LoVo (cell line): ENCODE measurements at regions not wholly inside any gene's neighbourhood (a gene's known extent, or its start where the extent isn't known, plus 50 kb on each side); places are given as distances from the start of the nearest gene placed in this dataset.

ENCODE experiments used
- DNase-seq: peaks from one replicate; pipeline ENCODE4 v3.0.0-alpha.2; 2016; ENCODE audit warnings: low spot score

DNA sequence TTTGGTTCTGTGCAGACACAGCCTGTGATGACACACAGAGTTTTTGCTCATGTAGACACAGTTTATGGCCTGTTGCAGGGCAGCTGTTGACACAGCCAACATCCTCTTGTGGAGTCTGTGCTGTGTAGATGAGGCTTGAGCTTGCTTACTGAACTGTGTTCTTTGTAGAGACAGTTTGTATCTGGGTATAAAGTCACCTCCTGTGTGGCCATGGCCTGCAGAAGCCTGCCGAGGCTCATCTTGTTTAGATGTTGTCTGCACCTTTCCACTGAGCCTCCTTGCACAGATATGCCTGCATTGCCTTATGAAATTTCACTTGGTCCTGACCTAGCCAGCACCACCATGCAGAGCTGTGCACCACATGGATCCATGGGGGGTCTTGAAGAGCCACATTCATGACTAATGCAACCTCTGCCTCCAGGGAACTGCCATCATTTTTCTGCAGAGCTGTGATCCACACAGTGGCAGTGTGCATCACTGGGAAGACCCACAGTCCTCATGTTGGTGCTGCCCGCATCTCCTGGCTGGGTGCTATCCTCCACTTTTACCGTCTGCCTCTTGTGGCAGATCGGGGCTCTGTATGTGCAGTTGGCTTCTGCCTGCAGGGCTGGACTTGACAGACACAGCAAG, 198.0 kb upstream of the MAMLD1 start:
- DNase-seq: no peak

DNA sequence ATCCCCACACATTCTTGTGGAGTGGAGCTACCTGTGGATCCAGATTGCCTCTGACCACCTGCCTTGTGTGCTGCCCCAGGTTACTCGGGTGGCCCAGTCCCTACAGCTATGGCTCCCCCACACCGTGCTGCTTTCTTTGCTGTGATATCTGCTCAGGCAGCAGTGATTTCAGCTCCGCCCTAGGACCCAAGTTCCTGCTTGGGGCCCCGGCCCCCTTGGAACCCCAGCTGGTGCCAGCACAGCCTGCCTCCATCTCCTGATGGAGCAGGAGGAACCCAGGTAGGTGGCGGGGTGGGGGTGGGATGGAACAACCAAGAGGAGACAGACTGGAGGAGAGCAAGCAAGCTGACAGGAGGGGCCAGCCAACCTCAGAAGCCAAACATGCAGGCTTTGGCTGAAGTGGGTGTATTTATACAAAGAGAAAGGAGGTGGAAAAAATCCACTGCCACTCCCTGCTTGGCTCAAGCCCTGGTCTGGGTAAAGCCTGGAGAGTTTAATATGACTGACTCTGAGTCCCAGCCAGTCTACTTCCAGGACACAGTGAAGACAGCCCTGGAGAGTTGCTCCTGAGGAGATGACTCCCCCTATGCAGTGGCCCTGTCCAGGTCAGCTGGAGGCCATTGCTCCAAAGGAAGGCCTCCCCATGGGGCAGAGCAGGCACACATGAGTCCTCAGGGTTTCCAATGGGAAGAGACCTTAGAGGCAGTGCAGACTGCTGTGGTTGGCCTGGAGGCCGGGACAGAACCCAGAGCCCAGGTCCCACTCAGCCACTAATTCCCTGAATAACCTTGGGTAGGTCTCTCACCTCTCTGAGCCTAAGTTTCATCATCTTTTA, 197.1 kb upstream of the MAMLD1 start:
- no peak for DNase-seq

DNA sequence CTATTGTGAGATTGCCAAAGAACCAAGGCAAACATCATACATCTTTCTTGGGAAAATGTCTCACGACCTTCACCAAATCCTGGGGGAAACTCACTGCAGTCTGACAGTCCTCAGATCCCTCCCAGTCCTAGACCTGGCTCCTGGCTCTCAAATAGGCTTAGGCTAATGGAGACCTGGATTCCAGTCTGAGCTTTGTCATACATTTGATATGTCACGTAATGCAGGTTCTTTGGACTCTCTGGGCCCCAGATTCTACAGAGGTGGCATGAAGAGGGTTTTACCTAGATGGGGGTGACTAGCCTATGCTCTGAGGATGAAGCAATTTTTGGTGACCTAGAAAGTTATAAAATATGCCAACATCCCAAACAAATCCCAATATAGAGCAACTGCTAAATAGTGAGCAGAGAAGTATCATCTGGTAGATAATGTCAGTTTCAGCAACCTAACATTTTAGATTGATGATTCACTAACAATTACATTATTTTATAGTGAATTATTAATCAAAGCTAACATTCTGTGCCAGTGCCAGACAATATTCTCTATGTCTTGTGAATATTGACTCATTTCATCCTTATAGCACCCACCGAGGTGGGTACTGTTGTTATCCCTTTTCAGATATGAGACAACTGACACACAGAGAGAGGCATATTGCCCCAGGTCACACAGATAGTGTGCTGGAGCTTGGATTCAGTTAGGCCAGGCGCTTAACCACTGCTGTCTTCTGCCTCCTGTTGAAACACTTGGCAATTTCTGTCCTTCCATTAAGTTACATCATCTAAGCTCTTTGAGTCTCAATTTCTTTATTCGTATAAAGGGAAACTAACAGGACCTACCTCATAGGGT, 195.4 kb upstream of the MAMLD1 start:
- DNase-seq: no peak

DNA sequence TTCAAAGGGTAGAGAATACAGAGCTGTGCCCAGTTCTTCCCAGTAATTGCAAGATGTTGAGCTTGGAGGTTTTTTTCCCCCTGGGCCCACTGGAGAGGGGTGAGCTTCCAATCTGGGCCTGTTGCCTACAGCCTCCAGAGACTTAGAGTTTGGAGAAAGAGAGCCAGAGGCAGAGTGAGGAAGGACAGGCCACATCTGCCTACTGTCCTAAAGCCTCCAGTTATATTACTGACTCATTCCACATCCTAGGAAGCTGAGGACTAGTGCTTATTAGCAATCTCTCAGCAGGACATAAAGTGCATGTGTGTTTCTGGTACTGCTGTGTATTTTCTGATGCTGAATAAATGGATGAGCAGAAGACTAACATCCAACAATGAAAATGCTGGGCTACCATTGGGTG, 181.0 kb upstream of the MAMLD1 start:
- no peak for DNase-seq

DNA sequence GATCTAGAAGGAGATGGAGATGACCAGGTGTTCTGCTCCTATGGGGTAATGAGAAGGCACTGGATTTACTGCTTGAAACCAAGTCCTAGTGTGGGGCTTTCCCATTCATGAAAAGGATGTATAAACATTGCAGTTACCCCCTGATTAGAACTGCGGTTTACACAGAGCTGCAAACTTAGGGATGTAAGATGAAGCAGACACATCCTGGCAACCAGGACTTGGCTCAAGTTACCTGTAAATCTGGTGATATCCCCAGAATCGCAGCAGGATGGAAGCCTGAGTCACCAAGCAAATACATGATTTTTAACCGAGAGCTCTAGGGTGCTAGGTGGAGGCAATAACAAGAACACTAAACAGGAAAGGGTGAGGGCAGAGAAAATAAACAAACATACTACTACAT, 178.6 kb upstream of the MAMLD1 start:
- no peak for DNase-seq

DNA sequence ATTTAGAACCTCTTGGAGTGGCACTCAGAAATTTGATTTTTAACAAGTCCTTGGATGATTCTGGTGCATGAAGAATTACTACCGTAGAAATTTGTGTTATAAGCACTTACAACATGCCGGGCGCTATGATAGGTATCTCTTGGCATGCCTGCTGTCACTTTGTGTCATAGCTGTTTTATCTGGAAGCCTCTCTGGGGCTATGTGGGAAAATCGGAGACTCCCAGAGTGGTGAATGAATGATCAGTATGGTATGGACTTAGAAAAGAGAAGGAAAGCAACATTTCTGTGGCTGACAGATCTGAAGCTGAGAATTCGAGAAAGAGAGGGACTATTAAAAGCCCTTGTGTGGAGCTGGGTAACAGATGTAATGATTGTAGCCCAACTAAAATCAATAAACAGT, 177.4 kb upstream of the MAMLD1 start:
- no peak for DNase-seq

DNA sequence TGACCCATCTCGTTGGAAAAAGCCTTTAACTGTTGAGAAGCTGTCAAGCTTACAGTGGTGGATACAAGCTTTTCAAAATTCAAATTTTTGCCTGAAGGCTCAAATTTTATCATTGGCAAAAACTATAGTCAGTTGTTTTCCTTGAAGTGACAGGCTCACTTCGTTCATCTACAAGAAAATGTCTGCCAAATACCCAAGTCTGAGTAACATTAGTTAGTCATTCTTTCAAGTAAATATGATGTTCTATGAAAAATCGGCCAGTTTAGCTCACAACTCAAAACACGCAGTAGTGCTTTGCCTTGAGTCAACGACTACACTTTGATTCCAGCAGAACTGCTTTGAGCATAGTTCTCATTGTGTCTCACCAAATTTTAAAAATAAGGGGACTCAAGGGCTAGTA, 170.3 kb upstream of the MAMLD1 start:
- no peak for DNase-seq

DNA sequence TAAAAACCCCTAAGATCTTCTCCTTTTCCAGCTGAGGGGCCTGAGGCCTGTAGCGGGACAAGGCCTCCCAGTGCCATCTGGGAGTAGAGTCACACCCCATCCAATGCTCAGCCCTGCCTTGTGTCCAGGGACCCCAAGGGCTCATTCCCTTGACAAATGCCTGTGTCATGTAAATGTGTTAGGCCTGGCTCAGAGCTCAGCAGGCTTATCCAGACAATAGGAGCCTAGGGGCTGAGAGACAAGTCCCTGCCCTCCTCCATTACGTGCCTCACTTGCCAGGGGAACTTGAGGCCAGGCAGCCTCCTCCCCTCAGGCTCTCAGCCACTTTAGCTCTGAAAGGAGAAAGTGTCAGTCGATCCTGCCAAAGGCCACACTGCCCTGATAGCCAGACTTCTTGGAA, 166.8 kb upstream of the MAMLD1 start:
- no peak for DNase-seq

DNA sequence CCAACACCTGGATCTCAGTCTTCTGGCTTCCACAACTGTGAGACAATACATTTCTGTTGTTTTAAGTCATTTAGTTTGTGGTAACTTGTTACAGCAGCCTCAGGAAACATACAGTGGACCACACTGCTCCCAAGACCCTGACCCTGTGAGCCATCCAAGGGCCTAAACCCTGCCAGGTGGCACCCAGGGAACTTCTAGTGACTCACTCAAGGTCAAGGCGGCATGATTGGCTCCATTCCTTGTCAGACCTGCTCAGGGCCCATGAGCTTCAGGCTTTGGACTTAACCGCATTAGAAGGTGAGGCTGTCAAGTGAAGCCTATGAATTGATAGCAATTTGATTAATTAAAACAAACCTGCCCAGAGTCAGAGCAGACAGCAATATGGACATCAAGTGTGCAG, 165.7 kb upstream of the MAMLD1 start:
- DNase-seq: no peak

DNA sequence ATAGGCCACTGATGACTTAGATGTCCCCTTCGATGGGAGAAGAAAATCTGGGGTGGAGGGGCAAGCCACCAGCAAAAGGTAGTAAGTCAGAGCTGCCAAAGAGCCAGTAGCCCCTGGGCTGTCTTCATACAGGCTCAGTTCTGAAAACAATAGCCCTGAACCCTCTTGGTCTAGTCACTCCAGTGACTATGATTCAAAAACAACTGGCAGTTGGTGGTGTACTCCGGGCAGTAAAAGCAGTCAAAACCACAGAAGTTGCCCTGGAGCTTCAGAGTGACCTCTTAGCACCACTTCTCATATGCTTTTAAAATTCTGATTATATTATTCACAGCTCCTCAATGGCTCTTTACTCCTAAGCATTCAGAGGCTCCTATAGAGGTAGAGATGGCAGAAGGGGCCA, 164.3 kb upstream of the MAMLD1 start:
- no peak for DNase-seq

DNA sequence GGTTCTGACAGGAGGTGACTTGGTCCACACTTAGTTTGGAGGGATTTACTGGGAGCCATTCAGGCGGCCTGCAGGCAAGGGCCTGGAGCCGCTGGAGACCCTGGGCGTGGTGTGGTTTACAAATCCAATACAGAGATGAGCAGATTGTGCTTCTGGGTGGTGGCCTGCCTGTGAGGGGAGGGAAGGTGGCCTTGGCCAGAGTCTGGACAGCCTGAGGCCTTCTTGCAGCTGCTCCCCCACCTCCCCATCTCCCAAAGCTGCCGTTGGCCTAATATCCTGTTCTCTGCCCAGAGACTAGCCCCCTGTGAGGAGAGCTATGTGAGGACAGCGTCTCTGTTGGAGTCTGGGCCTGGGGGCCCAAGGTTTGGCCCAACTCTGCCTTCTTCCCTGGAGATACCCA, 163.9 kb upstream of the MAMLD1 start:
- DNase-seq: no peak

DNA sequence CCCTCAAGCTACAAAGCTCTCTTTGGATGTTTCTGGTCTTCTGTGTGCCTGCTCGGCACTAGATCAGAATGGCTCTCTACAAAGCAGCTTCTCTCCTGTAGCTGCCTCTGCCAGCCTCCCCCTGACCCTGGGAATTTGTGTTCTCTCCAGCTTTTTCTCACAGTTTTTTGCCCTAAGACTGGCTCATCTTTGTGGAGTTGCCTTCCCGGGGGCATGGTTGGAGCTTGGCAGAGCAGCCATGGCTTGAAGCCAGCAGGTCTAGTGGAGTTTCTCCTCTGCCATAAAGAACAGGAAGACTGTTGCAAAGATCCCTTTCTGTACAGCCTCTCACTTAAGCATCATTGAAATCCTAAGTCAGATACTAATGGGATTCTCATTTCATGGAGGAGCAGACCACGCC, 163.3 kb upstream of the MAMLD1 start:
- no peak for DNase-seq

DNA sequence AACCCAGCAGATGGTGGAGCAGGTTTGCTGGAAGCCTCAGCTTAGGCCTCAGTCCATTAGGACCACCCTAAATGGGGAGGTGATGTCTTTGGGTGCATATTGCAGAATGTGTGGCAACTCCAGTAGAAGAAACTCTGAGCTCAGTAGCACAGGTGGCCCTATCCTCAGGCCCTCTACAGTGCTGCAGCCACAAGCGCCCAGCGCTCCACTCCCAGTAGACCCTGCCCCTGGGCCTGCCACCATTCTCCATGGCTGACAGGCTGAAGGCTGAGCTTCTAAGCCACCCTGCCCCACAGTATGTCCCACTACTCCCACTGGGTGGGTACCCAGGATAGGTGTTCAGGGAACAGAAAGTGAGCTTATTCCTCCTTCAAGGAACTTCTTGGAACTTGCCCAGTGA, 162.8 kb upstream of the MAMLD1 start:
- DNase-seq: no peak

DNA sequence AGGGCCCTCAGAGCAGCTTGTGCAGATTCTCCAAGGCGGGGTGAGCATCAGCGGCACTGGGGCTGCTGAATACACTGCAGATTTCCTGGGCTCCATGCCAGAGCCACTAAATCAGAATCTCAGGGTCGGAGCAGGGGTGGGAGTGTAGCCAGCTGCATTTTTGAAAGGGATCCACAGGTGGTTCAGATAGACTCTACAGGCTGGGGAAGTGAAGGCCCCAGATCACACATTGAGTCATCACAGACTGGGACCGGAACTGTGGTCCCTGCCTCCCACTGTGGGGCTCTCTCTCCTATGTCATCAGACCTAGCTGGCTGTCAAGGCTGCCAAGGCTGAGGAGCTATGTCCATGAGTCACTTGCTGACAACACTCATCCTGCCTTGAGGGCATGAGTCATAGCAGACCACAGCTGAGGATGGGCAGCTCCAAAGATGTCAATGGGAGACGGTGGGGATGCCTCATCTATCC, 162.3 kb upstream of the MAMLD1 start:
- peak; percentile 70 for DNase-seq

DNA sequence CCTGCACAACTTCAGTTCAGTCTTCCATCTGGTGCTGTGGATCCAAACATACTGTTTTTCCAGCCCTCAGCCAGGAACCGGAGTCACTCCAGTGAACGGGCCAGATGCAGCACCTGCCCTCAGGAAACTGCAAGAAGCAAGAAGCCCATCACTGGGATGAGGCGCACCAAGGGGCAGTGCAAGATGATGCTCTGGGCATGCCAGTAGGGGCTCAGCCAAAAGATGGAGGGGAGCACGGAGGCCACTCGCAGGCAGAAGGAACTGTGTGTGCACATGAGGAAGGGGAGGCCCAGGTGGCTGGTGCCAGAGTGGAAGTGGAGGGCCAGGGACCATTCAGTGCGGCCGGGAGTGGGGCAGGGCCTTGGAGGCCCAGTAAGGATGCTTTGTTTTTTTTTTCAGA, 161.7 kb upstream of the MAMLD1 start:
- no peak for DNase-seq

DNA sequence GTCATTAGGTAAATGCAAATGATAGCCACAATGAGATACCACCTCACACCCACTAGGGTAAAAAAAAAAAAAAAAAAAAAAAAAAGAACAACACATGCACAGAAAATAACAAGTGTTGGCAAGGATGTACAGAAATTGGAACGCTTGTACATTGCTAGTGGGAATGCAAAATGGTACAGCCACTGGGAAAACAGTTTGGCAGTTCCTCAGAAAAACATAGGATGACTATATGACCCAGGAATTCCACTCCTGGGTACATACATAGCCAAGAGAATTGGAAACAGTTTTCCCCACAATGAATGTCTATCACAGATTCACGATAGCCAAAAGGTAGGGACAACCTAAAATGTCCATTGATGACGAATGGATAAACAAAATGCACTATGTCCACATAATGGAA, 161.3 kb upstream of the MAMLD1 start:
- no peak for DNase-seq

DNA sequence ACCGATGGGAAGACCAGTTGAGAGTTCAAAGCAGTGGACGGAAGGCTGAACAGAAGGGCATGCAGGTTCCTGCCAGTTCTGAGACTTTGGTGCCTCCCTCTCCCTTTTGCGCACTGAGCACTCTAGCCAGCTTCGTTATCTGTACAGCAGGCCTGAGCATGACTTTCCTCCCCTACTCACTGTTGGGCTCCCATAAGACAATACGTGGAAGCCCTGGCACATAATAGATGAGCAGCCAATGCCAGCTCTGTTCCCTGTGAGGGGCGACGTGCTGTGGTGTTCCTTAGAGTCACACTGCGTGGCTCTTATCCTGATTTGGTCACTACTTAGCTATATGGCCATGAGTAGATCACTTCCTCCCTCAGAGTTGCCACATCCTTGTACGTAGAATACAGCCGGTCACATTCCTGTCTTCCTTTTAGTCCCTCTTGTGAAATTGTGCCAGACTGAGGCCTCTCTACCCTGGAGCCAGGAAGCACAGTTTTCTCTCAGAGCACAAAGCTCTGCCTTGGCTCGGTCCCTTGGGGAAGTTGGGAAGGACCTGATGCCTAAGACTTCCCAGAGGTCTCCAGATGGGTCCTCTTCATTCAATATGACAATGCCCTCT, 160.4 kb upstream of the MAMLD1 start:
- no peak for DNase-seq

DNA sequence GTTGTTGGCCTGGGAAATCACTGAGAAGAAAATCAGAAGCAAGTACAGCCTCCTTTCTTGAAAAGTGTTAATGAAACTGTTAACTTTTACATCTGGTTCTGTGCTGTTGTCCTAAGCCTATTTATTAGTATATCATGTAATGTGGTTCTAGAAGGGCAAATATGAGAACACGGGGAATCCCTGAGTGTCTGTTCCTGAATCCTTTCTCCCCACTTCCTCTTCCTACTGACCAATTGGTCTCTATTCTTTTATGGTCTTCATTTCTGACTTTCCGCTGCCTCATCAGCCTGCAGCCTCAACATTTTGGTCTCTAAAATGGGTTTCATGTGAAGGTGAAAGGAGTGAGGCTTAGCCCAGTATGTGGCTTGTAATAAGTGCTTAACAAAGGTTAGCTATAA, 159.9 kb upstream of the MAMLD1 start:
- DNase-seq: no peak

DNA sequence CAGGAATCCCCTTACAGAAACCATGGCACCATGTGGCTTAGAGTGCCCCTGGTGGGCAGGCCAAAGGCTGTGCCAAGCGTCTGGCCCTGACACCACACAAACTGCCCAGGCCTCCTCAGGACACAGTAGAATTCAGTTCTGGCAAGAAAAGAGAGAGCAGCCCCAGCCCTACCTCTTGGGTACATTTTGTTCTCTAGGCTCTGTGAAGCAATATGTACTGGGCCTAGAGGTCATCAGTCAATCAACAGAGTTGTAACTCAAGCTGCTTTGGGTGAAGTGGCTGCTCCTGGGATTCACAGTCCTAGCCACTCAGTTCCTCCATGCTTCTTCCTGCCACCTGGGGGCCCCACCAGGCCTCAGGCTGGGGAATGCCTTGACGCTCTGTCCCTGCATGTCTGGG, 158.1 kb upstream of the MAMLD1 start:
- DNase-seq: no peak

DNA sequence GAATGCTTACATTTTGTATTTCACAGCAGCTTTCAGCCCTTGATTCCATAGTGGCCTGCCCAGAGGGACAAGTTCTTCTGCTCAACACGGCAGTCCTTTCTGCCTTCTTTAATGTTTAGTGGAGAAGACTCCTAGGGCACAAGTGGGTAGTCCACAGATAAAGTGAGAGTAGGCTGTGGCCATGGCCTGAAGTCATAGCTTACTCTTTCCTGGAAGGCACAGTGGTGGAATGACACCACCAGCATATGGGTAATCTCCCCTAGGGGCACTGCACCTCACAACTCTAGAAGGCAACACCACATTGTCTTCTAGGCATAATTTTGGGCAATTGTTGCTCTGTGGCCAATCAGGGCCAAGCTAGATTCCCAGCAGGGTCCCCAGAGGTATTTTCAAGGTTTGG, 155.4 kb upstream of the MAMLD1 start:
- DNase-seq: no peak

DNA sequence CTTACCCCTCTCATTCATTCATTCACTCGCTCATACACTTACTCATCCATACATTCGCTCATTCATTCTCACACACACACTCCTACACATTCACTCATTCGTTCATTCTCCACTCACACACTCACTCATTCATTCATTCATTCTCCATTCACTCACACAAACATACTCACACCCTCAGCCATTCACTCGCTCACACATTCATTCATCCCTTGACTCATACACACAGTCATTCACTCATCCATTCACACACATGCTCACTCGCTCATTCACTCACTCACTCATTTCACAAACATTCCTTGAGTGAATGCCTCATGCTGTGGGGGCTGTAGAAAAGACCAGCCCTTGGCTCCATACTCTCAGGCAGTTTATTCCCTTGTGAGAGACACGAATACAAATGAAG, 151.1 kb upstream of the MAMLD1 start:
- DNase-seq: no peak

DNA sequence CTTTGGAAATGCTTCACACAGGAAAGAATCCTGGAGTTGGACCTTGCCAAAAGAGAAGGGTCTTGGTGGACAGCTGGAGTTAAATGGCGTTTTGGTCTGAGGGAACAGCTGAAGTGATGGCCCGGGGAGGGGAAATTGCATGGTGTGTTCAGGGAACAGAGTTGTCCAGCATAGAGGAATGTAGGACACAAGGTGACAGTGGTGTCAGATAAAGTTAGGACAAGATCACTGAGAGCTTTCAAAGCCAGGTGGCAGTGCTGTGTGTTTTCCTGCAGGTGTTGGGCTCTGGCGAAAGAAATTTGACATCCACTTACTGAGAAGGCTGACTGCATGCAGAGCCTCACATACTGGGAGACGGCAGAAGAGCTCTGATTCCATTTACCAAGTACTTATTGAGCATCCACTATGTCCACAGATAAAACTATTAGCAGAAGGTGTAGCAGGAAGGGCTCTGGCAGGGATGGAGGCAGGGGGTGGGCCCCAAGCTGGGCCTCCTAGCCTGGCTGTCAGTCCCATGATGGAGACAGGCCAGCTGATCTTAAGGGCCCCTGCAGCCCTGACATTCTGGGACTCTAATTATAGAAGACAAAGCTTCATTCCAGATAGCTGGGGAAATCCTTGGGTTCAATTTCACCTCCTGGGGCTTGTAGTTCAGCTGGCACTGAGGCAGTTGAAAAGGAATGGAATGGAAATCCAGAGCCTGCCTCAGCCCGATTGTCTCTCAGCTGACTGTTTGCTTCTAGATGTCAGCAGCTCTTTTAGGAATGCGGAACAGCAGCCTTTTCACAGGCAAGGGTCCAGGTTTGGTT, 150.2 kb upstream of the MAMLD1 start:
- DNase-seq: no peak
